ENCODE measurements at regions not wholly inside any gene's neighbourhood (a gene's known extent, or its start where the extent isn't known, plus 50 kb on each side); places are given as distances from the start of the nearest gene placed in this dataset.

- H3K4me3 ChIP-seq (ENCODE audit: low read length) = no peak overlapping the region
- H3K27me3 Mint-ChIP-seq = peaks cover 0 to 27% (median 12%) of the 10 kb centered on the region in 5 donors
- ATAC-seq = no peak
- H3K4me1 ChIP-seq (ENCODE audit: control insufficient read depth in 2 of 2, insufficient read depth in 2 of 2, low read length in 2 of 2) = no peaks in the 10 kb centered on the region
- no peaks in the 10 kb centered on the region for H3K36me3 ChIP-seq (ENCODE audit: control insufficient read depth in 2 of 3, insufficient read depth in 3 of 3, low read length in 3 of 3)
- no peak overlapping the region for H3K27ac Mint-ChIP-seq
- ChIA-PET CTCF (no interaction called here), POLR2A (no interaction called here)
- DNase-seq = no peak
- H3K9me3 Mint-ChIP-seq = peaks cover under 1 to 25% (median 10%) of the 10 kb centered on the region in 11 donors
- H3K9me3 ChIP-seq (ENCODE audit: control insufficient read depth in 2 of 3, low read length in 3 of 3) = peaks cover 0 to 10% (median 5%) of the 10 kb centered on the region in 3 experiments
- intact Hi-C loops (cut with micrococcal nuclease) = no loop called here
- H3K27ac ChIP-seq (ENCODE audit: low read depth, low read length) = no peak overlapping the region
- peaks cover 0 to 3% (median 0%) of the 10 kb centered on the region in 5 donors for H3K36me3 Mint-ChIP-seq
- H3K4me1 Mint-ChIP-seq = no peaks in the 10 kb centered on the region
- no peak overlapping the region for H3K4me3 Mint-ChIP-seq
- H3K27me3 ChIP-seq (ENCODE audit: control insufficient read depth in 2 of 2, insufficient read depth in 2 of 2, low read length in 2 of 2) = no peaks in the 10 kb centered on the region
Observed at GRCh38 chr15:81987628-81988027, 58.2 kb downstream of the MEX3B start.

- Histone ChIP-seq H3K4me1 (ENCODE audit: control insufficient read depth in 2 of 2, insufficient read depth in 2 of 2, low read length in 2 of 2) (no peaks in the 10 kb centered on the region), H3K36me3 (ENCODE audit: control insufficient read depth in 2 of 3, insufficient read depth in 3 of 3, low read length in 3 of 3) (no peaks in the 10 kb centered on the region), H3K27ac (ENCODE audit: low read depth, low read length) (no peak overlapping the region), H3K27me3 (ENCODE audit: control insufficient read depth in 2 of 2, insufficient read depth in 2 of 2, low read length in 2 of 2) (no peaks in the 10 kb centered on the region), H3K4me3 (ENCODE audit: low read length) (no peak overlapping the region), H3K9me3 (ENCODE audit: control insufficient read depth in 2 of 3, low read length in 3 of 3) (no peaks in the 10 kb centered on the region)
- Mint-ChIP-seq H3K36me3 (peaks cover 0 to 4% (median 0%) of the 10 kb centered on the region in 5 donors), H3K9me3 (peaks cover 0 to 8% (median 3%) of the 10 kb centered on the region in 11 donors), H3K4me1 (no peaks in the 10 kb centered on the region), H3K4me3 (no peak overlapping the region), H3K27me3 (peaks cover 0 to 30% (median 14%) of the 10 kb centered on the region in 5 donors), H3K27ac (no peak overlapping the region)
- intact Hi-C loops (cut with micrococcal nuclease) = no loop called here
- POLR2A ChIA-PET = no interaction called here
- ATAC-seq (no peak), DNase-seq (no peak)
- CTCF ChIA-PET = no interaction called here
Observed at GRCh38 chr15:81983497-81983896, 62.3 kb downstream of the MEX3B start.

GRCh38 chr15:81982808-81983207, 63.0 kb downstream of the MEX3B start:
- Mint-ChIP-seq H3K4me1 (no peaks in the 10 kb centered on the region), H3K9me3 (peaks cover 0 to 11% (median 6%) of the 10 kb centered on the region in 11 donors), H3K27ac (no peak overlapping the region), H3K27me3 (peaks cover 0 to 23% (median 10%) of the 10 kb centered on the region in 5 donors), H3K36me3 (peaks cover 0 to 4% (median 0%) of the 10 kb centered on the region in 5 donors), H3K4me3 (no peak overlapping the region)
- Histone ChIP-seq H3K9me3 (ENCODE audit: control insufficient read depth in 2 of 3, low read length in 3 of 3) (no peaks in the 10 kb centered on the region), H3K36me3 (ENCODE audit: control insufficient read depth in 2 of 3, insufficient read depth in 3 of 3, low read length in 3 of 3) (no peaks in the 10 kb centered on the region), H3K4me3 (ENCODE audit: low read length) (no peak overlapping the region), H3K27me3 (ENCODE audit: control insufficient read depth in 2 of 2, insufficient read depth in 2 of 2, low read length in 2 of 2) (no peaks in the 10 kb centered on the region), H3K27ac (ENCODE audit: low read depth, low read length) (no peak overlapping the region), H3K4me1 (ENCODE audit: control insufficient read depth in 2 of 2, insufficient read depth in 2 of 2, low read length in 2 of 2) (no peaks in the 10 kb centered on the region)
- intact Hi-C loops (cut with micrococcal nuclease) = no loop called here
- ChIA-PET POLR2A (no interaction called here), CTCF (no interaction called here)
- DNase-seq (no peak), ATAC-seq (no peak)

- ATAC-seq = no peak
- Mint-ChIP-seq H3K36me3 (peaks cover 0 to 4% (median 0%) of the 10 kb centered on the region in 5 donors), H3K4me1 (no peaks in the 10 kb centered on the region), H3K27me3 (peaks cover 0 to 22% (median 5%) of the 10 kb centered on the region in 5 donors), H3K27ac (no peak overlapping the region), H3K4me3 (no peak overlapping the region), H3K9me3 (peaks cover 0 to 17% (median 12%) of the 10 kb centered on the region in 11 donors)
- POLR2A ChIA-PET = no interaction called here
- no peak for DNase-seq
- CTCF ChIA-PET = no interaction called here
- Histone ChIP-seq H3K36me3 (ENCODE audit: control insufficient read depth in 2 of 3, insufficient read depth in 3 of 3, low read length in 3 of 3) (no peaks in the 10 kb centered on the region), H3K27me3 (ENCODE audit: control insufficient read depth in 2 of 2, insufficient read depth in 2 of 2, low read length in 2 of 2) (no peaks in the 10 kb centered on the region), H3K4me3 (ENCODE audit: low read length) (no peak overlapping the region), H3K4me1 (ENCODE audit: control insufficient read depth in 2 of 2, insufficient read depth in 2 of 2, low read length in 2 of 2) (no peaks in the 10 kb centered on the region), H3K27ac (ENCODE audit: low read depth, low read length) (no peak overlapping the region), H3K9me3 (ENCODE audit: control insufficient read depth in 2 of 3, low read length in 3 of 3) (no peaks in the 10 kb centered on the region)
- intact Hi-C loops (cut with micrococcal nuclease) = no loop called here
Observed at GRCh38 chr15:81981908-81982307, 63.9 kb downstream of the MEX3B start.

GRCh38 chr15:81977464-81977863, 68.4 kb downstream of the MEX3B start:
- CTCF ChIA-PET = no interaction called here
- H3K27me3 Mint-ChIP-seq = peaks cover 0 to 10% (median 8%) of the 10 kb centered on the region in 5 donors
- H3K9me3 Mint-ChIP-seq = peaks cover 3 to 36% (median 23%) of the 10 kb centered on the region in 11 donors
- POLR2A ChIA-PET = no interaction called here
- no peak overlapping the region for H3K27ac ChIP-seq (ENCODE audit: low read depth, low read length)
- peaks cover 0 to 5% (median 0%) of the 10 kb centered on the region in 3 experiments for H3K9me3 ChIP-seq (ENCODE audit: control insufficient read depth in 2 of 3, low read length in 3 of 3)
- H3K27ac Mint-ChIP-seq = no peak overlapping the region
- intact Hi-C loops (cut with micrococcal nuclease) = no loop called here
- H3K27me3 ChIP-seq (ENCODE audit: control insufficient read depth in 2 of 2, insufficient read depth in 2 of 2, low read length in 2 of 2) = no peaks in the 10 kb centered on the region
- peaks cover 0 to 4% (median 0%) of the 10 kb centered on the region in 5 donors for H3K36me3 Mint-ChIP-seq
- DNase-seq (no peak), ATAC-seq (no peak)
- no peaks in the 10 kb centered on the region for H3K4me1 Mint-ChIP-seq
- H3K4me3 ChIP-seq (ENCODE audit: low read length) = no peak overlapping the region
- no peak overlapping the region for H3K4me3 Mint-ChIP-seq
- no peaks in the 10 kb centered on the region for H3K4me1 ChIP-seq (ENCODE audit: control insufficient read depth in 2 of 2, insufficient read depth in 2 of 2, low read length in 2 of 2)
- no peaks in the 10 kb centered on the region for H3K36me3 ChIP-seq (ENCODE audit: control insufficient read depth in 2 of 3, insufficient read depth in 3 of 3, low read length in 3 of 3)

- ChIA-PET CTCF (no interaction called here), POLR2A (no interaction called here)
- no peak overlapping the region for H3K4me3 ChIP-seq (ENCODE audit: low read length)
- DNase-seq = no peak
- H3K9me3 Mint-ChIP-seq = peaks cover 2 to 22% (median 6%) of the 10 kb centered on the region in 11 donors
- H3K27me3 Mint-ChIP-seq = peaks cover 0 to 19% (median 15%) of the 10 kb centered on the region in 5 donors
- no peak overlapping the region for H3K27ac Mint-ChIP-seq
- ATAC-seq = no peak
- H3K4me1 ChIP-seq (ENCODE audit: control insufficient read depth in 2 of 2, insufficient read depth in 2 of 2, low read length in 2 of 2) = no peaks in the 10 kb centered on the region
- no peaks in the 10 kb centered on the region for H3K36me3 ChIP-seq (ENCODE audit: control insufficient read depth in 2 of 3, insufficient read depth in 3 of 3, low read length in 3 of 3)
- no peaks in the 10 kb centered on the region for H3K9me3 ChIP-seq (ENCODE audit: control insufficient read depth in 2 of 3, low read length in 3 of 3)
- no peaks in the 10 kb centered on the region for H3K4me1 Mint-ChIP-seq
- peaks cover 0 to 5% (median 0%) of the 10 kb centered on the region in 5 donors for H3K36me3 Mint-ChIP-seq
- H3K27me3 ChIP-seq (ENCODE audit: control insufficient read depth in 2 of 2, insufficient read depth in 2 of 2, low read length in 2 of 2) = no peaks in the 10 kb centered on the region
- intact Hi-C loops (cut with micrococcal nuclease) = no loop called here
- H3K27ac ChIP-seq (ENCODE audit: low read depth, low read length) = no peak overlapping the region
- no peak overlapping the region for H3K4me3 Mint-ChIP-seq
Observed at GRCh38 chr15:81968691-81969090, 77.1 kb downstream of the MEX3B start.

- H3K4me1 Mint-ChIP-seq = no peaks in the 10 kb centered on the region
- no peak overlapping the region for H3K4me3 Mint-ChIP-seq
- H3K36me3 Mint-ChIP-seq = peaks cover 0 to 3% (median 0%) of the 10 kb centered on the region in 5 donors
- Histone ChIP-seq H3K27me3 (ENCODE audit: control insufficient read depth in 2 of 2, insufficient read depth in 2 of 2, low read length in 2 of 2) (no peaks in the 10 kb centered on the region), H3K27ac (ENCODE audit: low read depth, low read length) (no peak overlapping the region), H3K4me1 (ENCODE audit: control insufficient read depth in 2 of 2, insufficient read depth in 2 of 2, low read length in 2 of 2) (no peaks in the 10 kb centered on the region), H3K4me3 (ENCODE audit: low read length) (no peak overlapping the region), H3K9me3 (ENCODE audit: control insufficient read depth in 2 of 3, low read length in 3 of 3) (no peaks in the 10 kb centered on the region), H3K36me3 (ENCODE audit: control insufficient read depth in 2 of 3, insufficient read depth in 3 of 3, low read length in 3 of 3) (no peaks in the 10 kb centered on the region)
- no peak for DNase-seq
- intact Hi-C loops (cut with micrococcal nuclease) = no loop called here
- no peak overlapping the region for H3K27ac Mint-ChIP-seq
- peaks cover 0 to 14% (median 0%) of the 10 kb centered on the region in 11 donors for H3K9me3 Mint-ChIP-seq
- ChIA-PET CTCF (no interaction called here), POLR2A (no interaction called here)
- peaks cover 0 to 32% (median 22%) of the 10 kb centered on the region in 5 donors for H3K27me3 Mint-ChIP-seq
- no peak for ATAC-seq
Observed at GRCh38 chr15:81966631-81967030, 79.2 kb downstream of the MEX3B start.

Measured in naive thymus-derived CD4-positive, alpha-beta T cell (primary cell).